HEK293 (cell line): ENCODE measurements at regions not wholly inside any gene's neighbourhood (a gene's known extent, or its start where the extent isn't known, plus 50 kb on each side); places are given as distances from the start of the nearest gene placed in this dataset.

Experiments used
- CTCF ChIA-PET: fragments of 350-600 bp; formaldehyde crosslinking; extraction: SDS; loops from one replicate; lab custom pipeline; 2021; ENCODE audit warnings: antibody characterized with exemption; lab: Yijun Ruan, JAX
- POLR2A ChIA-PET: fragments of 300-600 bp; formaldehyde crosslinking; extraction: SDS; loops from one replicate; lab custom pipeline; 2020; ENCODE audit warnings: antibody characterized with exemption, inconsistent platforms; lab: Yijun Ruan, JAX
- H3K27ac ChIP-seq: fragments of 200-500 bp; sonication (Bioruptor generic); 2 replicates; pipeline ENCODE4 v1.5.1; 2014; ENCODE audit warnings: low read depth, low read length, control low read depth, inconsistent platforms; ENCODE audit errors: extremely low read depth
- H3K36me3 ChIP-seq, 2 experiments: fragments of 200-500 bp in 1 of 2; sonication (Bioruptor generic) in 1 of 2; 1 replicate in 1 of 2; 2 replicates in 1 of 2; pipeline ENCODE4 v1.5.1; 2014 to 2017; ENCODE audit warnings: inconsistent platforms in 2 of 2, low read length in 2 of 2; ENCODE audit not compliant: control insufficient read depth in 2 of 2, insufficient read depth in 1 of 2
- H3K4me1 ChIP-seq: fragments of 200-500 bp; sonication (Bioruptor generic); 2 replicates; pipeline ENCODE4 v1.5.1; 2014; ENCODE audit warnings: mild to moderate bottlenecking, low read length, inconsistent platforms; ENCODE audit not compliant: control insufficient read depth, insufficient read depth
- H3K4me3 ChIP-seq: 2 replicates; pipeline ENCODE4 v1.5.1; 2011; ENCODE audit warnings: low read depth, mild to moderate bottlenecking, control low read depth, low read length, moderate library complexity
- H3K9me3 ChIP-seq: fragments of 200-500 bp; sonication (Bioruptor generic); 2 replicates; pipeline ENCODE4 v1.5.1; 2014; ENCODE audit warnings: low read depth, low read length, inconsistent platforms; ENCODE audit not compliant: control insufficient read depth, insufficient read depth
- GLIS1 ChIP-seq: fragments of 450-650 bp; formaldehyde crosslinking; IDR thresholded peaks from 2 replicates; pipeline ENCODE4 v1.5.1; 2016; ENCODE audit warnings: missing biosample characterization, missing genetic modification characterization
- KLF7 ChIP-seq: fragments of 450-650 bp; formaldehyde crosslinking; IDR thresholded peaks from 2 replicates; pipeline ENCODE4 v1.5.1; 2016; ENCODE audit warnings: missing biosample characterization, missing genetic modification characterization, borderline replicate concordance
- RBAK ChIP-seq: fragments of 450-650 bp; formaldehyde crosslinking; IDR thresholded peaks from 2 replicates; pipeline ENCODE4 v1.5.1; 2016; ENCODE audit warnings: missing biosample characterization, missing genetic modification characterization
- REPIN1 ChIP-seq: fragments of 450-650 bp; formaldehyde crosslinking; IDR thresholded peaks from 2 replicates; pipeline ENCODE4 v1.5.1; 2017; ENCODE audit warnings: missing biosample characterization, missing genetic modification characterization, low read depth
- SALL2 ChIP-seq: fragments of 450-650 bp; formaldehyde crosslinking; IDR thresholded peaks from 2 replicates; pipeline ENCODE4 v1.5.0; 2017; ENCODE audit warnings: missing biosample characterization, mild to moderate bottlenecking, missing genetic modification characterization, borderline replicate concordance
- SCRT1 ChIP-seq: fragments of 450-650 bp; formaldehyde crosslinking; IDR thresholded peaks from 2 replicates; pipeline ENCODE4 v1.5.1; 2016; ENCODE audit warnings: missing biosample characterization, missing genetic modification characterization, borderline replicate concordance
- YY2 ChIP-seq: fragments of 450-650 bp; formaldehyde crosslinking; IDR thresholded peaks from 2 replicates; pipeline ENCODE4 v1.5.1; 2016; ENCODE audit warnings: missing biosample characterization, missing genetic modification characterization
- ZBTB20 ChIP-seq: fragments of 450-650 bp; formaldehyde crosslinking; IDR thresholded peaks from 2 replicates; pipeline ENCODE4 v1.5.1; 2016; ENCODE audit warnings: missing biosample characterization, missing genetic modification characterization
- ZBTB21 ChIP-seq: fragments of 450-650 bp; formaldehyde crosslinking; IDR thresholded peaks from 2 replicates; pipeline ENCODE4 v1.5.1; 2017; ENCODE audit warnings: missing biosample characterization, missing genetic modification characterization
- ZNF214 ChIP-seq: fragments of 450-650 bp; formaldehyde crosslinking; IDR thresholded peaks from 2 replicates; pipeline ENCODE4 v1.5.1; 2017; ENCODE audit warnings: missing biosample characterization, mild to moderate bottlenecking, missing genetic modification characterization, borderline replicate concordance
- ZNF335 ChIP-seq: fragments of 450-650 bp; formaldehyde crosslinking; conservative IDR thresholded peaks from 2 replicates; pipeline ENCODE4 v1.5.1; 2016; ENCODE audit warnings: missing biosample characterization, missing genetic modification characterization
- ZNF366 ChIP-seq: fragments of 450-650 bp; formaldehyde crosslinking; conservative IDR thresholded peaks from 2 replicates; pipeline ENCODE4 v1.5.1; 2016; ENCODE audit warnings: missing biosample characterization, missing genetic modification characterization
- ZNF473 ChIP-seq: fragments of 450-650 bp; formaldehyde crosslinking; IDR thresholded peaks from 2 replicates; pipeline ENCODE4 v1.5.1; 2017; ENCODE audit warnings: missing biosample characterization, missing genetic modification characterization
- ZNF548 ChIP-seq: fragments of 450-650 bp; formaldehyde crosslinking; IDR thresholded peaks from 2 replicates; pipeline ENCODE4 v1.5.1; 2016; ENCODE audit warnings: missing biosample characterization, missing genetic modification characterization
- ZNF629 ChIP-seq: fragments of 450-650 bp; formaldehyde crosslinking; IDR thresholded peaks from 2 replicates; pipeline ENCODE4 v1.5.1; 2017; ENCODE audit warnings: missing biosample characterization, missing genetic modification characterization
- ZNF791 ChIP-seq: fragments of 450-650 bp; formaldehyde crosslinking; IDR thresholded peaks from 2 replicates; pipeline ENCODE4 v1.5.1; 2016; ENCODE audit warnings: missing biosample characterization, missing genetic modification characterization
- ZSCAN30 ChIP-seq: fragments of 450-650 bp; IDR thresholded peaks from 2 replicates; pipeline ENCODE4 v1.5.1; 2018; ENCODE audit warnings: missing biosample characterization, mild to moderate bottlenecking, missing genetic modification characterization, moderate library complexity
- TF ChIP-seq, protein P1 (sequence below): fragments of 450-650 bp; formaldehyde crosslinking; IDR thresholded peaks from 2 replicates; pipeline ENCODE4 v1.5.1; 2017; ENCODE audit warnings: missing biosample characterization, missing genetic modification characterization
- TF ChIP-seq, protein P2 (sequence below): fragments of 450-650 bp; formaldehyde crosslinking; IDR thresholded peaks from 2 replicates; pipeline ENCODE4 v1.5.1; 2016; ENCODE audit warnings: missing biosample characterization, missing genetic modification characterization
- TF ChIP-seq, protein P3 (sequence below): fragments of 450-650 bp; formaldehyde crosslinking; IDR thresholded peaks from 2 replicates; pipeline ENCODE4 v1.5.1; 2016; ENCODE audit warnings: missing biosample characterization, missing genetic modification characterization
- TF ChIP-seq, protein P4 (sequence below): fragments of 450-650 bp; formaldehyde crosslinking; IDR thresholded peaks from 2 replicates; pipeline ENCODE4 v1.5.1; 2016; ENCODE audit warnings: missing biosample characterization, missing genetic modification characterization
- TF ChIP-seq, protein P5 (sequence below): fragments of 450-650 bp; formaldehyde crosslinking; IDR thresholded peaks from 2 replicates; pipeline ENCODE4 v1.5.1; 2016; ENCODE audit warnings: missing biosample characterization, missing genetic modification characterization
- TF ChIP-seq, protein P6 (sequence below): fragments of 450-650 bp; formaldehyde crosslinking; IDR thresholded peaks from 2 replicates; pipeline ENCODE4 v1.5.1; 2016; ENCODE audit warnings: missing biosample characterization, missing genetic modification characterization

DNA sequence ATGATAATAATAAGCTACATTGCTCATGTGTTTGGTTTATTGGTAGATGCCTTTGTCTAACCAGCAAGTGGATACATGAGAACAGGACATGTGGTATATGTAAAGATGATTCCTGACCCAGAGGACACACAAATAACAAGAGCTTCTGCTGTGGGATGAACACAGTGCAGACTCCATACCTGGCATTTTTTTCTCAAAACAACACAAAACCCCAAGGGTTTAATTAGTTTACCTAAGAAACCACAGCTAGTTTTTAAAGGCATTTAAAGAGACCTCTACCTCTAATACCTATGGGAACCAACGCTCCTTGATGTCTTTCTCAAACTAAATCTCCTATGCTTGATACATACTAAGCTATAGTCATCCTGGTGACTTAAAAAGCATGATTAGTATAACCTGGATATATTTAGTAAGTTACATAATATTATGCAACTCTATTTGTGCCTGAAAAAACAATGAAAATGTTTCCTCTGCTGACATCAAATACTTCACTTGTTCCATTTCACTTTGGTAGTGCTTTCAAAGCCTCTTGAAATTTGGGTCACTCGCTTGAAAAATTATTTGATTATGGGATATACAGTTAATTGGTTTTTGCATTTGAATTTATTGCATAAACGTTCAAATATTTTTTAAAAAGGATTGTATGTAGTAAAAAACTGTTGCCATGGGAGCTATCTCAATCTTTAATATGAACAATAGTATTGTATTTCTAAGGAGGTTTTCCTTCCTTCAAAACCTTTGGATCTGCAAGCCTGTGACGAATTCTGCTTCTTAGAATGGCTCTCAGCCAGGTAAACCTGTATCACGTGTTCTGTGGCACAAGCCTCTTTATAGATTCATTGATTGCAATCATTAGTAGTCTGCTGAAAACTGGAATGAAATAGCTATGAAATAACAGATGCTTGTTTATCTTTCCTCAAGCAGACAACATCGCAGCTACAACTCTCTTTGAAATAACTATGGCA, 233.0 kb upstream of the KCNMB2 start:
- no peak overlapping the region for H3K27ac ChIP-seq
- no peaks in the 10 kb centered on the region for H3K36me3 ChIP-seq
- ChIA-PET POLR2A (no interaction called here), CTCF (interaction anchor here (0.6 kb wide), 1 partner anchor 200 kb away, joined by 3 read pairs; no protein-coding TSS in a partner anchor)
- no peak for TF ChIP-seq ZBTB20 (tag by site-specific recombination)
- TF ChIP-seq GLIS1 (tag by site-specific recombination), result no peak
- no peak for TF ChIP-seq REPIN1
- TF ChIP-seq, protein P1, sequence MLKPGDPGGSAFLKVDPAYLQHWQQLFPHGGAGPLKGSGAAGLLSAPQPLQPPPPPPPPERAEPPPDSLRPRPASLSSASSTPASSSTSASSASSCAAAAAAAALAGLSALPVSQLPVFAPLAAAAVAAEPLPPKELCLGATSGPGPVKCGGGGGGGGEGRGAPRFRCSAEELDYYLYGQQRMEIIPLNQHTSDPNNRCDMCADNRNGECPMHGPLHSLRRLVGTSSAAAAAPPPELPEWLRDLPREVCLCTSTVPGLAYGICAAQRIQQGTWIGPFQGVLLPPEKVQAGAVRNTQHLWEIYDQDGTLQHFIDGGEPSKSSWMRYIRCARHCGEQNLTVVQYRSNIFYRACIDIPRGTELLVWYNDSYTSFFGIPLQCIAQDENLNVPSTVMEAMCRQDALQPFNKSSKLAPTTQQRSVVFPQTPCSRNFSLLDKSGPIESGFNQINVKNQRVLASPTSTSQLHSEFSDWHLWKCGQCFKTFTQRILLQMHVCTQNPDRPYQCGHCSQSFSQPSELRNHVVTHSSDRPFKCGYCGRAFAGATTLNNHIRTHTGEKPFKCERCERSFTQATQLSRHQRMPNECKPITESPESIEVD (tag by site-specific recombination), result no peak
- TF ChIP-seq SALL2 (tag by site-specific recombination), result no peak
- TF ChIP-seq ZNF548 (tag by site-specific recombination), result no peak
- TF ChIP-seq ZNF335 (tag by site-specific recombination), result no peak
- TF ChIP-seq ZNF473 (tag by site-specific recombination), result no peak
- TF ChIP-seq, protein P2, sequence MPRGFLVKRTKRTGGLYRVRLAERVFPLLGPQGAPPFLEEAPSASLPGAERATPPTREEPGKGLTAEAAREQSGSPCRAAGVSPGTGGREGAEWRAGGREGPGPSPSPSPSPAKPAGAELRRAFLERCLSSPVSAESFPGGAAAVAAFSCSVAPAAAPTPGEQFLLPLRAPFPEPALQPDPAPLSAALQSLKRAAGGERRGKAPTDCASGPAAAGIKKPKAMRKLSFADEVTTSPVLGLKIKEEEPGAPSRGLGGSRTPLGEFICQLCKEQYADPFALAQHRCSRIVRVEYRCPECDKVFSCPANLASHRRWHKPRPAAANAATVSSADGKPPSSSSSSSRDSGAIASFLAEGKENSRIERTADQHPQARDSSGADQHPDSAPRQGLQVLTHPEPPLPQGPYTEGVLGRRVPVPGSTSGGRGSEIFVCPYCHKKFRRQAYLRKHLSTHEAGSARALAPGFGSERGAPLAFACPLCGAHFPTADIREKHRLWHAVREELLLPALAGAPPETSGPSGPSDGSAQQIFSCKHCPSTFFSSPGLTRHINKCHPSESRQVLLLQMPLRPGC (tag by site-specific recombination), result no peak
- TF ChIP-seq ZNF791, result no peak
- TF ChIP-seq YY2 (tag by site-specific recombination), result no peak
- H3K4me3 ChIP-seq, result no peak overlapping the region
- no peaks in the 10 kb centered on the region for H3K4me1 ChIP-seq
- no peaks in the 10 kb centered on the region for H3K9me3 ChIP-seq

DNA sequence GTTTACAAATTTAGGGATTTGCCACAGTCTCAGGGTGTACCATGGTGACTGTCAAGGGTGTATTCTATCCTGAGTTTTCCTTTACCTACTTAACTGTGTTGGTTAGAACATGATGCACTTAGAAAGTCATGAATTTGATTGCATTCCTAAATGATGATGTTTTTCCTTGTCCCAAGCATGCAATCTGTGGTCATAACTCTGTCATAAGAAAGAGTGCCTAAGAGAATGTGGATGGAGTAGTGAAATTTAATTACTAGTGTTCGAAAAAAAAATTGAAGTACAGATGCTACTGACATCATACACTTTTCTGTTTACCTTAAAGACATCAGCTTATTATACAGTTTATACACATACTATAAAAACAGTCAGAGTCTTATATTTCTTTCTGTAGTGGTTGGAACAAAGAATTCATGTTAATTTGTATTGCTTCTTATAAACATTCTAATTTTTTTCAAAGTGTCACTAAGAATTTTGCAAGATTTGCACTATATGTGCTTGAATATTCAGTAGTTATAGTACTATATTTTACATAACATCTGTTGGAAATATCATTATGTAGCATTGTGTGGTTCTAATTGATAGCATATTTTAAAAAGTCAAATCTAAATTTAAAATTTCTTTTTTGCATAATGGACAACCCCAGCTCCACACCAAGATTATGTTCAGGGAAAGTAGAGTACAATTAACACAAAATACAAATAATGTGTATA, 231.3 kb upstream of the KCNMB2 start:
- Histone ChIP-seq H3K4me3 (no peak overlapping the region), H3K27ac (no peak overlapping the region), H3K9me3 (no peaks in the 10 kb centered on the region), H3K36me3 (no peaks in the 10 kb centered on the region), H3K4me1 (no peaks in the 10 kb centered on the region)
- ChIA-PET POLR2A (no interaction called here), CTCF (no interaction called here)
- TF ChIP-seq RBAK (tag by site-specific recombination) (no peak), ZBTB21 (no peak), ZNF214 (tag by site-specific recombination) (no peak), ZSCAN30 (tag by site-specific recombination) (no peak), ZNF629 (tag by site-specific recombination) (peak; percentile 38; the same call in 1 of the 2 replicates), SCRT1 (tag by site-specific recombination) (no peak), ZBTB20 (tag by site-specific recombination) (no peak), SALL2 (tag by site-specific recombination) (no peak), ZNF366 (tag by site-specific recombination) (0 out of 2 replicates have a peak, but pooled peaks have one; percentile 22), KLF7 (no peak)
- TF ChIP-seq, protein P3, sequence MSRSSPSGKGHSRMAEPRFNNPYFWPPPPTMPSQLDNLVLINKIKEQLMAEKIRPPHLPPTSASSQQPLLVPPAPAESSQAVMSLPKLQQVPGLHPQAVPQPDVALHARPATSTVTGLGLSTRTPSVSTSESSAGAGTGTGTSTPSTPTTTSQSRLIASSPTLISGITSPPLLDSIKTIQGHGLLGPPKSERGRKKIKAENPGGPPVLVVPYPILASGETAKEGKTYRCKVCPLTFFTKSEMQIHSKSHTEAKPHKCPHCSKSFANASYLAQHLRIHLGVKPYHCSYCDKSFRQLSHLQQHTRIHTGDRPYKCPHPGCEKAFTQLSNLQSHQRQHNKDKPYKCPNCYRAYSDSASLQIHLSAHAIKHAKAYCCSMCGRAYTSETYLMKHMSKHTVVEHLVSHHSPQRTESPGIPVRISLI (tag by site-specific recombination), result peak; percentile 62; the same call in 1 of the 2 replicates
- TF ChIP-seq, protein P4, sequence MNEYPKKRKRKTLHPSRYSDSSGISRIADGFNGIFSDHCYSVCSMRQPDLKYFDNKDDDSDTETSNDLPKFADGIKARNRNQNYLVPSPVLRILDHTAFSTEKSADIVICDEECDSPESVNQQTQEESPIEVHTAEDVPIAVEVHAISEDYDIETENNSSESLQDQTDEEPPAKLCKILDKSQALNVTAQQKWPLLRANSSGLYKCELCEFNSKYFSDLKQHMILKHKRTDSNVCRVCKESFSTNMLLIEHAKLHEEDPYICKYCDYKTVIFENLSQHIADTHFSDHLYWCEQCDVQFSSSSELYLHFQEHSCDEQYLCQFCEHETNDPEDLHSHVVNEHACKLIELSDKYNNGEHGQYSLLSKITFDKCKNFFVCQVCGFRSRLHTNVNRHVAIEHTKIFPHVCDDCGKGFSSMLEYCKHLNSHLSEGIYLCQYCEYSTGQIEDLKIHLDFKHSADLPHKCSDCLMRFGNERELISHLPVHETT (tag by site-specific recombination), result no peak
- TF ChIP-seq, protein P5, sequence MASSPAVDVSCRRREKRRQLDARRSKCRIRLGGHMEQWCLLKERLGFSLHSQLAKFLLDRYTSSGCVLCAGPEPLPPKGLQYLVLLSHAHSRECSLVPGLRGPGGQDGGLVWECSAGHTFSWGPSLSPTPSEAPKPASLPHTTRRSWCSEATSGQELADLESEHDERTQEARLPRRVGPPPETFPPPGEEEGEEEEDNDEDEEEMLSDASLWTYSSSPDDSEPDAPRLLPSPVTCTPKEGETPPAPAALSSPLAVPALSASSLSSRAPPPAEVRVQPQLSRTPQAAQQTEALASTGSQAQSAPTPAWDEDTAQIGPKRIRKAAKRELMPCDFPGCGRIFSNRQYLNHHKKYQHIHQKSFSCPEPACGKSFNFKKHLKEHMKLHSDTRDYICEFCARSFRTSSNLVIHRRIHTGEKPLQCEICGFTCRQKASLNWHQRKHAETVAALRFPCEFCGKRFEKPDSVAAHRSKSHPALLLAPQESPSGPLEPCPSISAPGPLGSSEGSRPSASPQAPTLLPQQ (tag by site-specific recombination), result no peak
- TF ChIP-seq, protein P6, sequence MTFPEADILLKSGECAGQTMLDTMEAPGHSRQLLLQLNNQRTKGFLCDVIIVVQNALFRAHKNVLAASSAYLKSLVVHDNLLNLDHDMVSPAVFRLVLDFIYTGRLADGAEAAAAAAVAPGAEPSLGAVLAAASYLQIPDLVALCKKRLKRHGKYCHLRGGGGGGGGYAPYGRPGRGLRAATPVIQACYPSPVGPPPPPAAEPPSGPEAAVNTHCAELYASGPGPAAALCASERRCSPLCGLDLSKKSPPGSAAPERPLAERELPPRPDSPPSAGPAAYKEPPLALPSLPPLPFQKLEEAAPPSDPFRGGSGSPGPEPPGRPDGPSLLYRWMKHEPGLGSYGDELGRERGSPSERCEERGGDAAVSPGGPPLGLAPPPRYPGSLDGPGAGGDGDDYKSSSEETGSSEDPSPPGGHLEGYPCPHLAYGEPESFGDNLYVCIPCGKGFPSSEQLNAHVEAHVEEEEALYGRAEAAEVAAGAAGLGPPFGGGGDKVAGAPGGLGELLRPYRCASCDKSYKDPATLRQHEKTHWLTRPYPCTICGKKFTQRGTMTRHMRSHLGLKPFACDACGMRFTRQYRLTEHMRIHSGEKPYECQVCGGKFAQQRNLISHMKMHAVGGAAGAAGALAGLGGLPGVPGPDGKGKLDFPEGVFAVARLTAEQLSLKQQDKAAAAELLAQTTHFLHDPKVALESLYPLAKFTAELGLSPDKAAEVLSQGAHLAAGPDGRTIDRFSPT (tag by site-specific recombination), result peak; percentile 63; the same call in 1 of the 2 replicates
